SKM-1 (cell line): ENCODE measurements at regions not wholly inside any gene's neighbourhood (a gene's known extent, or its start where the extent isn't known, plus 50 kb on each side); places are given as distances from the start of the nearest gene placed in this dataset.
A peak's percentile ranks its signal among the peaks of the same experiment; 100 is the strongest.

Source experiments
- DNase-seq: peaks from one replicate; lab custom pipeline; 2025; ENCODE audit not compliant: unreplicated experiment; lab: John Stamatoyannopoulos, UW

DNA sequence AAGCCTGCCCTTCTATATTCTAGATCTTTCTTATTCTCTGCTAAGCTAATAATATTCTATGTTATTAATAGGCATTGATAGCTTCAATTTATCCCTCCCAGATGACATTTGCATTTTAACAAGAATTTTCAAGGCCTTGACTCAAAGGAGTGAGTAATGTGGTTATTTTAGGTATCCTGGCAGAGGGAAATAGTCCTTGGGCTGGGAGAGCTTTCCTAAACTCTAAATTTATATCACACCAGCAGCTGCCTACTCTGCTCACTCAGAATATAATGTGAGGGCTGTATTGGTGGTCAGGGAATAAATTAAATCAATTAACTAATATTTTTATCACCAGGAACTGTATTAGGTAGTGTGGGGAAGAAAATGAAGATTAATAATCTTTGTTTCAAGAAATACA is 74.8 kb upstream of the ADAM23 start:
- no peak for DNase-seq

GRCh38 chr2:206368933-206369569 is 74.3 kb upstream of the ADAM23 start:
- DNase-seq: peak; percentile 23

GRCh38 chr2:206375956-206376355 is 67.4 kb upstream of the ADAM23 start:
- no peak for DNase-seq

- no peak for DNase-seq
Measured at GRCh38 chr2:206378835-206379234, 64.5 kb upstream of the ADAM23 start.

DNA sequence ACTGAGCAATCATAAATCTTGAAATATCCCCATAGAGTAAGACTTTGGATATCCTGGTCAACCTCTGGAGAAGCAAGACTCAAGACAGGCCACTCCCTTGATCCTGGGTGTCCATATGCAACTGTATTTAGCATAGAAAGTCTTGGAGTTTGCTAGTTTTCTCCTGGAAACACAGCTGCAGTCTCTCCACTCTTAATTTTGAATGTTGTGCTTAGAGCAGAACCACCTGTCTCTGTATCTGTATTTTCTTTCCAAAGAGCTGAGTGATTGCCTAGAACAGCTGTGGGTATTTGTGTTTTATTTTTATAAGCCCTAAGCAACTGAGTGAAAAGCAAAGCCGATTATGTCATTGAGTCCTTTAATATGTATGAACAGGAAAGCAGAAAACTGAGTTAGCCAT is 64.1 kb upstream of the ADAM23 start:
- DNase-seq: no peak

DNA sequence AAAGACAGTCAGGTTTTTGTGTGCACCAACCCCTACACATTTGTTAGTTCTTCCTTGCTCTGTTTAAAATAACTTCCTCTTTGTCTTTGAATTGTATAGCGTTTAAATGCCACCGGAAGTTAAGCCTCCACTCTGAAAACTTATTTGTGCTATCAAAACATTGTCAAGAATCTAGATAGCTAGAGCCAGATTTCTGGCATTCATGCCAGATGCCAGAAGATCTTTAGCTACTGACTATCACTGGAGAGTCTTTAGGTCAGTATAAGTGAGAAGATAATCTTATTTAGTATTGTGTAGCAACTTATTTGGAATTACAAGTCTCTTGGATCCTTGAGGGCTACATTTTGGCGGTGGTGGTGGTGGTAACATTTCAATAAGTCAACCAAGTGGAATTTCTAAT is 63.4 kb upstream of the ADAM23 start:
- DNase-seq: no peak

DNA sequence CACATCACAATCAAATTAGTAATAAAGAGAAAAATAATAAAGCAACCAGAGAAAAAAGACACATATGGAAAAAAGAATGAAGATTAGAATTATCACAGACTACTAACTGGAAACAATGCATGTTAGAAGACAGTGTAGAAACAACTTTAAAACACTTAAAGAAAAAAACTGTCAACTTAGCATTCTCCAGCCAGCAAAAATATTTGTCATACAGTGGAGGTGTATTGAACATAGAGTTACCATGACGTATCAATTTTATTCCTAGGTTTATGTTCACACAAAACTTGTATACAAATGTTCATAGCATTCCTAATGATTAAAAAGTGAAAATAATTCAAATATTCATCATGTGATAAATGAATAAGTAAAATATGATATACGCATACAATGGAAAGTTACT is 61.5 kb upstream of the ADAM23 start:
- no peak for DNase-seq

GRCh38 chr2:206383669-206384068 is 59.7 kb upstream of the ADAM23 start:
- no peak for DNase-seq

DNA sequence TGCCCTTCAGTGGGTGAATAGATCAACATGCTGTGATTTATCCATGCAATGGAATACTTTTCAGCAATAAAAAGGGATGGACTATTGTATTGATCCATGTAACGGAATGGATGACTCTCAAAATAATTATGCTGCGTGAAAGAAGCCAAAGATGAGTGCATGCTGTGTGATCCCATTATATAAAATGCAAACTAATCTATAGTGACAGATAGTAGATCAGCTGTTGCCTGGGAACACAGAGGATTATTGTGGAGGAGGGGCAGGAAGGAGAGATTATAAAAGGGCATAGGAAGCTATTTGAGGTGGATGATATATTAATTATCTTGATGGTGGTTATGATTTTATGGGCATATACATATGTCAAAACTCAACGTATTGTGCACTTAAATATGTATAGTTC is 55.5 kb upstream of the ADAM23 start:
- no peak for DNase-seq

DNA sequence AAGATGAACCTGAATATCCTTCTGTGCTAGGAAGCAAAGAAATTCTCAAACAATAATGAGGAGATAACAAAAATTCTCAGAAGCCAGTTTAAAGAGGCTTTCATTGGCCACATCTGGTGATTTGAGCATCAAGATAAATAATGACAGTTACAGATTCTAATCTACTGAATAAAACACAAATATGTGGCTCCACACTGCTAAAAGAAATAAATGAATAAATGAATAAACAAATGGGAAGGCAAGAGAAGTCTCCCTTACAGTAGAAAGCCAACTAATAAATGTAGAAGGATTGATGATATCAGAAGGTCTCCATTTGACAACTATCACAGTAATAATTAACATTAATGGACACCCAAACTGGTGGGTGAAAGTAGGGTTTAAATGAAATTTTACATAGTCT is 54.6 kb upstream of the ADAM23 start:
- no peak for DNase-seq

GRCh38 chr2:206389164-206389563 is 54.2 kb upstream of the ADAM23 start:
- no peak for DNase-seq

- no peak for DNase-seq
Measured at GRCh38 chr2:206390181-206390580, 53.2 kb upstream of the ADAM23 start.

DNA sequence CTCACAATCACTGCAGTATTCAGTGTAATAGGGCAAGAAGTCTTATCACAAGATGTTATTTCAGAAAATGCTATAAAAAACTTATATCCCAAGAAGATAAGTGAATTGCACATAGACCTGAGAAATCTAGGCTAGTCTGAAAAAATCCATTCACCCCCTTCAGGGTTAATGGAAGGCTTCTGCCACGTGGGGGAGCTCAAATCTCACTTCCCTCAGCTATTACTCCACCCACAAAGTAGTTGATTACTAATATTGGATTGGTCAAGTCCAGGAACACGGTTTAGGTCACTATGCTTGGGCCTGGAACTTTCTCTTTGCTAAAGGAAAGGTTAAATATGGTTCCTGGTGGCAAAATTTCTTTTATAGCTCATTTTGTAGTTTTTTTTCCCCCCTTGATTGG is 51.2 kb upstream of the ADAM23 start:
- peak; percentile 29 for DNase-seq
